ENCODE measurements at regions not wholly inside any gene's neighbourhood (a gene's known extent, or its start where the extent isn't known, plus 50 kb on each side); places are given as distances from the start of the nearest gene placed in this dataset.

DNA sequence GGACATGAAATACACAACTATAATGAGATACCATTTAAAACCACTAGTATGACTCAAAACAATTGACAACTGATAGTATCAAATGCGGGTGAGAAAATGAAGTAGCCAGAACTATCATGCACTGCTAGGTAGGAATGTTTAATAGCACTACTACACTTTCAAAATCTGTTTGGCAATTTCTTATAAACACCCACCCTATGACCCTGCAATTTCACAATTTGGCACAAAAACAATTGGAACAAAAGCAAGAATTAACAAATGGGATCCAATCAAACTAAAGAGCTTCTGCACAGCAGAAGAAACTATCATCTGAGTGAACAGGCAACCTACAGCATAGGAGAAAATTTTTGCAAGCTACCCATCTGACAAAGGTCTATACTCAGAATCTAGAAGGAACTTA is 431.2 kb upstream of the GYPC start (continued):
- TF ChIP-seq, protein P1, sequence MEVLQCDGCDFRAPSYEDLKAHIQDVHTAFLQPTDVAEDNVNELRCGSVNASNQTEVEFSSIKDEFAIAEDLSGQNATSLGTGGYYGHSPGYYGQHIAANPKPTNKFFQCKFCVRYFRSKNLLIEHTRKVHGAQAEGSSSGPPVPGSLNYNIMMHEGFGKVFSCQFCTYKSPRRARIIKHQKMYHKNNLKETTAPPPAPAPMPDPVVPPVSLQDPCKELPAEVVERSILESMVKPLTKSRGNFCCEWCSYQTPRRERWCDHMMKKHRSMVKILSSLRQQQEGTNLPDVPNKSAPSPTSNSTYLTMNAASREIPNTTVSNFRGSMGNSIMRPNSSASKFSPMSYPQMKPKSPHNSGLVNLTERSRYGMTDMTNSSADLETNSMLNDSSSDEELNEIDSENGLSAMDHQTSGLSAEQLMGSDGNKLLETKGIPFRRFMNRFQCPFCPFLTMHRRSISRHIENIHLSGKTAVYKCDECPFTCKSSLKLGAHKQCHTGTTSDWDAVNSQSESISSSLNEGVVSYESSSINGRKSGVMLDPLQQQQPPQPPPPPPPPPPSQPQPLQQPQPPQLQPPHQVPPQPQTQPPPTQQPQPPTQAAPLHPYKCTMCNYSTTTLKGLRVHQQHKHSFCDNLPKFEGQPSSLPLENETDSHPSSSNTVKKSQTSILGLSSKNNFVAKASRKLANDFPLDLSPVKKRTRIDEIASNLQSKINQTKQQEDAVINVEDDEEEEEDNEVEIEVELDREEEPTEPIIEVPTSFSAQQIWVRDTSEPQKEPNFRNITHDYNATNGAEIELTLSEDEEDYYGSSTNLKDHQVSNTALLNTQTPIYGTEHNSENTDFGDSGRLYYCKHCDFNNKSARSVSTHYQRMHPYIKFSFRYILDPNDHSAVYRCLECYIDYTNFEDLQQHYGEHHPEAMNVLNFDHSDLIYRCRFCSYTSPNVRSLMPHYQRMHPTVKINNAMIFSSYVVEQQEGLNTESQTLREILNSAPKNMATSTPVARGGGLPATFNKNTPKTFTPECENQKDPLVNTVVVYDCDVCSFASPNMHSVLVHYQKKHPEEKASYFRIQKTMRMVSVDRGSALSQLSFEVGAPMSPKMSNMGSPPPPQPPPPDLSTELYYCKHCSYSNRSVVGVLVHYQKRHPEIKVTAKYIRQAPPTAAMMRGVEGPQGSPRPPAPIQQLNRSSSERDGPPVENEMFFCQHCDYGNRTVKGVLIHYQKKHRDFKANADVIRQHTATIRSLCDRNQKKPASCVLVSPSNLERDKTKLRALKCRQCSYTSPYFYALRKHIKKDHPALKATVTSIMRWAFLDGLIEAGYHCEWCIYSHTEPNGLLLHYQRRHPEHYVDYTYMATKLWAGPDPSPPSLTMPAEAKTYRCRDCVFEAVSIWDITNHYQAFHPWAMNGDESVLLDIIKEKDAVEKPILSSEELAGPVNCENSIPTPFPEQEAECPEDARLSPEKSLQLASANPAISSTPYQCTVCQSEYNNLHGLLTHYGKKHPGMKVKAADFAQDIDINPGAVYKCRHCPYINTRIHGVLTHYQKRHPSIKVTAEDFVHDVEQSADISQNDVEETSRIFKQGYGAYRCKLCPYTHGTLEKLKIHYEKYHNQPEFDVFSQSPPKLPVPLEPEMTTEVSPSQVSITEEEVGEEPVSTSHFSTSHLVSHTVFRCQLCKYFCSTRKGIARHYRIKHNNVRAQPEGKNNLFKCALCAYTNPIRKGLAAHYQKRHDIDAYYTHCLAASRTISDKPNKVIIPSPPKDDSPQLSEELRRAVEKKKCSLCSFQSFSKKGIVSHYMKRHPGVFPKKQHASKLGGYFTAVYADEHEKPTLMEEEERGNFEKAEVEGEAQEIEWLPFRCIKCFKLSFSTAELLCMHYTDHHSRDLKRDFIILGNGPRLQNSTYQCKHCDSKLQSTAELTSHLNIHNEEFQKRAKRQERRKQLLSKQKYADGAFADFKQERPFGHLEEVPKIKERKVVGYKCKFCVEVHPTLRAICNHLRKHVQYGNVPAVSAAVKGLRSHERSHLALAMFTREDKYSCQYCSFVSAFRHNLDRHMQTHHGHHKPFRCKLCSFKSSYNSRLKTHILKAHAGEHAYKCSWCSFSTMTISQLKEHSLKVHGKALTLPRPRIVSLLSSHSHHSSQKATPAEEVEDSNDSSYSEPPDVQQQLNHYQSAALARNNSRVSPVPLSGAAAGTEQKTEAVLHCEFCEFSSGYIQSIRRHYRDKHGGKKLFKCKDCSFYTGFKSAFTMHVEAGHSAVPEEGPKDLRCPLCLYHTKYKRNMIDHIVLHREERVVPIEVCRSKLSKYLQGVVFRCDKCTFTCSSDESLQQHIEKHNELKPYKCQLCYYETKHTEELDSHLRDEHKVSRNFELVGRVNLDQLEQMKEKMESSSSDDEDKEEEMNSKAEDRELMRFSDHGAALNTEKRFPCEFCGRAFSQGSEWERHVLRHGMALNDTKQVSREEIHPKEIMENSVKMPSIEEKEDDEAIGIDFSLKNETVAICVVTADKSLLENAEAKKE (CRISPR knock-in tag; IDR thresholded peaks at IDR 0.05) = no peak
- TF ChIP-seq, protein P2, sequence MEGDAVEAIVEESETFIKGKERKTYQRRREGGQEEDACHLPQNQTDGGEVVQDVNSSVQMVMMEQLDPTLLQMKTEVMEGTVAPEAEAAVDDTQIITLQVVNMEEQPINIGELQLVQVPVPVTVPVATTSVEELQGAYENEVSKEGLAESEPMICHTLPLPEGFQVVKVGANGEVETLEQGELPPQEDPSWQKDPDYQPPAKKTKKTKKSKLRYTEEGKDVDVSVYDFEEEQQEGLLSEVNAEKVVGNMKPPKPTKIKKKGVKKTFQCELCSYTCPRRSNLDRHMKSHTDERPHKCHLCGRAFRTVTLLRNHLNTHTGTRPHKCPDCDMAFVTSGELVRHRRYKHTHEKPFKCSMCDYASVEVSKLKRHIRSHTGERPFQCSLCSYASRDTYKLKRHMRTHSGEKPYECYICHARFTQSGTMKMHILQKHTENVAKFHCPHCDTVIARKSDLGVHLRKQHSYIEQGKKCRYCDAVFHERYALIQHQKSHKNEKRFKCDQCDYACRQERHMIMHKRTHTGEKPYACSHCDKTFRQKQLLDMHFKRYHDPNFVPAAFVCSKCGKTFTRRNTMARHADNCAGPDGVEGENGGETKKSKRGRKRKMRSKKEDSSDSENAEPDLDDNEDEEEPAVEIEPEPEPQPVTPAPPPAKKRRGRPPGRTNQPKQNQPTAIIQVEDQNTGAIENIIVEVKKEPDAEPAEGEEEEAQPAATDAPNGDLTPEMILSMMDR (conservative IDR thresholded peaks at IDR 0.05; ENCODE audit: low read depth in 2 of 2) = no peak

DNA sequence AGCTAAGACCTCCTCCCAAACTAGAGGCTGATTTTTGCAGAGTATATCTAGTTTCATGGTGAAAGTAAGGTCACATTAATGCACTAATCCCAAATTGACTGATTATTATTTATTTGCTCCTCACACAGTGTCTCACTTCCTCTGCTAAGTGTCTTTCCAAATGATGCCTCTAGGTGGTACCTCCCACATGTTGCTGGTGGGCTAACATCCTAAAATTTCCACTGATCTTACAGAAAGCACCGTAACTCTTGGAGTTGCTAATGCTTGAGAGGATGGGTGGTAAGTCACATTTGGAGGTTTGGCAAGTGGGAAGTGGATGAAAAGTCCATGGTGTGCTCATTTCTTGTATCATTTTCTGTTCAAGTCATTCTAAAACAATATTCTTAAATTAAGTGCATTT is 428.7 kb upstream of the GYPC start:
- Histone ChIP-seq H3K27ac (ENCODE audit: low read depth) (no peak overlapping the region), H3K4me1 (ENCODE audit: insufficient read depth) (no peaks in the 10 kb centered on the region), H3F3A (replicated peaks; ENCODE audit: low read depth) (no peaks in the 10 kb centered on the region), H4K20me1 (replicated peaks; ENCODE audit: insufficient read depth) (no peaks in the 10 kb centered on the region), H3K27me3 (ENCODE audit: insufficient read depth) (no peaks in the 10 kb centered on the region), H3K36me3 (ENCODE audit: insufficient read depth) (no peaks in the 10 kb centered on the region), H3K4me3 (no peak overlapping the region), H2AFZ (no peak overlapping the region), H3K79me2 (replicated peaks; ENCODE audit: insufficient read depth) (no peaks in the 10 kb centered on the region), H3K4me2 (no peak overlapping the region), H3K9me2 (ENCODE audit: insufficient read depth) (no peaks in the 10 kb centered on the region)
- H3K27ac Mint-ChIP-seq = no peak overlapping the region
- H3K27me3 Mint-ChIP-seq (ENCODE audit: insufficient read depth, low read depth, poor library complexity) = no peaks in the 10 kb centered on the region
- TF ChIP-seq, protein P2 (conservative IDR thresholded peaks at IDR 0.05; ENCODE audit: low read depth in 2 of 2) = peak; percentile 44 to 45
- no peak for TF ChIP-seq NANOG (IDR thresholded peaks at IDR 0.05; ENCODE audit: borderline replicate concordance)
- H3K4me1 Mint-ChIP-seq = peaks cover 3% of the 10 kb centered on the region; the same call in 2 of the 3 replicates
- ATAC-seq (peak; percentile 76), DNase-seq (ENCODE audit: low spot score) (peak; percentile 32)
- H3K9me3 Mint-ChIP-seq = no peaks in the 10 kb centered on the region; the same call in 2 of the 3 replicates
- H3K36me3 Mint-ChIP-seq (ENCODE audit: low read depth) = no peaks in the 10 kb centered on the region
- H3K4me3 Mint-ChIP-seq = no peak overlapping the region
